ENCODE measurements at regions not wholly inside any gene's neighbourhood (a gene's known extent, or its start where the extent isn't known, plus 50 kb on each side); places are given as distances from the start of the nearest gene placed in this dataset.

DNA sequence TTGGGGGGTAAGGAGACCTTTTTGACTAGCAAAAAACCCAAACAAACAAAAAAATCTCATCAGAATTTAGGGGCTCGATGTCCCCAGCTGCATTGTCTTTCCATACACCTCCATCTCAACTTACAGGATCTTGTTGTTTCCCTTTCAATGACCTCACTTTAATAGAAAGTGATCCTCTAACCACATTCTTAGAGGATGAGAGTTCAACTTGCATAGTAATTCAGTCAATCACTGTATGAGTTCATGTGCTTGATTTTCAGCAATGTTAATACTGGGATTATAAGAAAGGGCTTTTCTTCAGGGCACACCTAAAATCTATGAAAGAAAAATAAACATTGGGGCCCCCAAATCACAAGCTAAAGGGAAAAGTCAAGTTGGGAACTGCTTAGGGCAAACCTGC is 1512.0 kb downstream of the SLITRK1 start:
- DNase-seq (ENCODE audit: low read depth): no peak

DNA sequence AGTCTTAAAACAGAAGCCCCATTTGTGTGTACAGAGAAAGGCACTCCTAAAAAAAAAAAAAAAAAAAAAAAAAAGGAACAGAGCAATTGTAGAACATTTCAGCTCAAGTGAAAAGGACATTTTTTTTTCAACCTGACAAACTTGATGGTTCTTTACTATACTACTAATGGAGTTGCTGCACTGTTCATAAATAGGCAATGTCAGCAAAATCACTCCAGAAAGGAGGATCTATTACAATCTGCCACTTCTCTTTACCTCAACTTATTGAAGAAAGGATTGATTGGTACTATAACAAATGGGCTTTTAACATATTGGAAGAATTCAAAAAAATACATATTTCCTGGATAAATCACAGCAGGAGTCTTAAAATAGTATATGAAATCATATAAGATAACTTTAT is 1517.7 kb downstream of the SLITRK1 start:
- DNase-seq (ENCODE audit: low read depth): no peak

DNA sequence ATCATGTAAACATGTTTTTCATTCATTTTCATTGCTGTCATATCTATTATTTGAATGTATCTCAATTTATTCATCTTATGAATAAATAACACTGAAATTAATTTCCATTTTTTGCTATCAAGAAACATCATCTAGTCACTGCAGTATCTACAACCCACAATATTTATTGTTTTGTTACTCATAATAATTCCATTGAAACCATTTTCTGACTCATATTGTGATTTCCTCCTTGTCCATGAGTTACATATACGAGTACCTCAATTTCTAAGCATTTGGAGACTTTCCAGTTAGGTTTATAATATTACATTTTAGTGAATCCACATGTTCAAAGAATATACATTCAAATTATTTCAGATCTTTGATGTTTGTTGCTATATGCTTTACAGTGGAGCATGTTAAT is 1524.0 kb downstream of the SLITRK1 start:
- no peak for DNase-seq (ENCODE audit: low read depth)

DNA sequence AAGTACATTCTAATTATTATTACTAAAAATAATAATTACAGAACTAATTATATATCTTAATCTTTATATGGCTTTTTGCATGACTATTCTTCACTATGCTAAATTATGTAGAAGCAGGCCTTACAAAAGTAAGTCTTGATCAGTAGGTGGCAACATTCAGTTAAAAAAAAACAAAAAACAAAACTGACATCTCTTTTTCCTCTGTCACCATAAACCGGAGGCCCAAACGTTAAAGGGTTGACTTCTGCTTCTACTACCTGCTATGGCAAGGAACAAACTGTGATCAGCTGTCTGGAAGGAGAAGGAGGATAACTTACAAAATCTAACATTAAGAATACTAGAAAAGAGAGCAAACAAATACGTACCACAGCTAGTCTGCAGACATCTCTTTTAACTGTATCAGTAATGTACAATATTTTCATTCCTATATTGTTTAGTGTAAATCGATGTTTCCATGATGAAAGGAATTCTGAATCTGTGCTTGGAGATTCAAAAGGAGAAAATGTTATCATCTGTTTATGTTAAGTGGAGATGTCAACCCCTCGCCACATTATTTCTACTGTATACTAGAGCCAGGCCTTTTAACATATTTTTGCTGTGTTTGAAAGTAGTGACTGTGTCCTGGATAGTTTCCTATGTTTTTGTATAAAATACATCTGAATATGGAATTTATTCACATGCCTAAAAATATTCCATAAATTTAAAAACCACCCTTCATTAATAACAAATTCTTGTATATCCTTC is 1525.4 kb downstream of the SLITRK1 start:
- no peak for DNase-seq (ENCODE audit: low read depth)

DNA sequence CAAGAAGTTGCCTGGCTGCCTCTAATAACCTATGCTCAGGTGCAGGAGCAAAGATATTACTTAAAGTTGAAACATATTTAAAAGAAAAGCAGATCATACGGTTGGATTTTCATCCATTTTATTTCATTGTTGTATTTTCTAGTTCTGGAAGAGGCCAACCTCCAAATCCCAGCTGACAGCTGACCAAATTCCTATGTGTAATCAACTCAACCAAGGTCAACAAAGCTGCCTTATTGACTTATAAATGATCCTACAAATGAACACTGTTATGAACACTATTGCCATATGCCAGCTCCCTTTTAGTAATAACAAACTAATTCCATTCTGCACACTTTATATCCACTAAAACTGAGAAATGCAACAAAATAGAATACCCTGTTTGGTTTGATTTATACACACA is 1537.4 kb downstream of the SLITRK1 start:
- DNase-seq (ENCODE audit: low read depth): no peak

DNA sequence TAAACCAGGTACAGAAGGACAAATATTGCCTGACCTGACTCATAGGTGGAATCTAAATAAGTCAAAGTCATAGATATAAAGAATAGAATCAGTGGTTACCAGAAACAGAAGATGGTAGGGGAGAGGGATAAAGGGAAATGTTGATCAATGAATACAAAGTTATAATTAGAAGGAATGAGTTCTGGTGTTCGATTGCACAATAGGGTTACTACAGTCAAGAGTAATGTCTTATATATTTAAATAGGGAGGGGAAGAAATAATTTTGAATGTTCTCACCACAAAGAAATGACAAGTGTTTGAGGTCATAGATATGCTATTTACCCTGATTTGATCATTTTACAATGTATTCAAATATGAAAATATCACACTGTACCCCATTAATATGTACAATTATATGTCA is 1541.2 kb downstream of the SLITRK1 start:
- DNase-seq (ENCODE audit: low read depth): no peak

DNA sequence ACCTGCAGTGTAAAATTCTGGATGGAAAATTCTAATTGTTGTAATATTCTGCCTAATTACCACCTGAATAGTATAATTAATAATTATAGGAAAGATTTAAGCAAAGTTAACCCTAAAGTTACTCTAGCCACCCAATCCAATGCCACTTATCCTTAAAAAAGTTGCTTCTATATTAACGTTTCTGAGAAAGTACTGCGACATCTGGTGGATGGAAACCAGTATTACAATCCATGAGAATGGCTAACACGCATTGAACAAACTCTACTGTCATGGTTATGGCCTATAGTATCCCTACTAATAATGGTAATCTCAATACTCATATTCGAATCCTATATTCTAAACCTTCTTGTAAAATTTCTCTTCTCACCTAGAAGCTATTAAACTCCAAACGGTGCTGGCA is 1551.8 kb downstream of the SLITRK1 start:
- no peak for DNase-seq (ENCODE audit: low read depth)

DNA sequence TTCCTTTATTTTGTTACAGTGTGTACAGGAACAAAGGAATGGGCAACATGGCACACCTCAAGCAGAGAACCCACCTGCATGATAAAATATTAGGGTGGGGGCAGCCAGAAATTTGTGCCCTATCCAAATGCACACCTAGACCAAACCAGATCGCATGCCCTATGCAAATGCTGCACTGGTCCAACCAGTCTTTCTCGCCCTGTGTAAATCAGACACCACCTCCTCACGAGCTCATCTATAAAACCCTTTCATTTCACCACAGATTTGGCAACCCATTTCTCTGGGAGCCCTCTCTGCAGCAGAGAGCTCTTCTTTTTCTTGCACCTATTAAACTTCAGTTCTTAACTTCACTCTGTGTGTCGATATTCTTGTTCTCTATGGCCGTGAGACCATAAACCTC is 1559.2 kb downstream of the SLITRK1 start:
- no peak for DNase-seq (ENCODE audit: low read depth)

DNA sequence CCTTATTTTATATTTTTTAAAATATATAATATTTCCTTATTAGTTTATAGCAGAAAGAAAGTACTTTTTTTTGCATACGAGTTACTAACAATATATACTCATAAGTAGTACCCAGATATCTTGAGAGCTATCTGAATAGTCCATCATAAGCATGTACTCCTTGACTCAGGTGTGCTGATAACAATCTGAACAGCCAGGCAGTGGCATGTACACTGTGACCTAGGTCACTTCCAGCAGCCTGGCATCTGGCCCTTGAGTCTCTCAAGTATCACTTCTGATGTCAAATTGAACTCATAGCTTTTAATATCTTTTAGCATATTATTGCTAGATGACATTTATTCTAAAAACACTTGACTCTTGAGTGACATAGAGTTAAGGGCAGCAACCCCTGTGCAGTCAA is 1576.7 kb downstream of the SLITRK1 start:
- no peak for DNase-seq (ENCODE audit: low read depth)

DNA sequence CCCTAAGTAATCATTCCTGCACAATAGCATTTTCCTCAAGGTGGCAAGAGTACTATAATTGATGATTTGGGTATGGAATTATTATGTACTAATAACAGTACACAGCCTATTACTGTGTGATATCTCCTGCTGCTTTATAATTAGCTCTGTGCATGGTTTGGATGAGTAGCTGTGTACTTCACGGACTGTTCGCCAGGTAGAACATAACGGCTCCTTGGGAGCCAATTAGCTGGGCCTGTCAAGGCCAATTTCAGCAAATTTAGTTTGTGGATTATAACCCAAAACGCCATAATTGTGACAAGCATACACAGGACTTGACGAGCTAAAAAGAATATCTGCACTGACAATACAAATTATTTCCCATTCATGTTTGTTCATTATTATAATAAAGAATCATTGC is 1584.2 kb downstream of the SLITRK1 start:
- no peak for DNase-seq (ENCODE audit: low read depth)

DNA sequence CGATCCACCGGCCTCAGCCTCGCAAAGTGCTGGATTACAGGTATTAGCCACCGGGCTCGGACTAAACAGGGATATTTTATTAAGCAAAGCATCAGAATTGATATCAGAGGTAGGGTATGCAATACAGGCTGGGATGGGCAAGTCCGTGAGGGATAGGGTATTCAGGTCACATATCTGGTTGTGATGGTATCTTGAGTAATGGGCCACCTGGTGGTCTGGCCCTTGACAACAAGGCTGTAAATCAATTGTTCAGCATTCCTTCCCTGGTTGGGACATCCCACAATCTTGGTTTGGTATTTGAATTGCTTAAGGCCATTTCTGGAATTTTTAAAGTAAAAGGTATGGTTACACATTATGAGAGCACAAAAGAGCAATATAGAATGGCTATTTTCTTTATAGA is 1588.0 kb downstream of the SLITRK1 start:
- no peak for DNase-seq (ENCODE audit: low read depth)

DNA sequence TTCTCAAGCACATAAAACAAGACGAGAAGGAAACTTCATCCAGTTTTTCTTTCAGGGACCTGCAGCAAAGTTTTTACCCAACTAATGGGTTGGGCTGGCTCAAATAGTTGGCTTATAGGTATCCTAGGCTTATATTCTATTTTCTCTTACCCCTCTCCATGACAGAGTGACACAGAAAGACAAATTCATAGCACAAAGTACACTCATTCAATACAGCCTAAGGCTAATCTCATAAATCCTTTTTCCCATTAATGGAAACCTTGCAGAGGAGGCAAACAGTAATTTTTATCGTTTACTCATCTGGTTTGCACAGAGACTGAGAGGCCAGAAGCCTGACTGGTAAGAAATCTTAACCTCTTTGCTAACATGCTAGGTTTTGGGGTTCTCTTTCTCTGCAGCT is 1589.9 kb downstream of the SLITRK1 start:
- no peak for DNase-seq (ENCODE audit: low read depth)

DNA sequence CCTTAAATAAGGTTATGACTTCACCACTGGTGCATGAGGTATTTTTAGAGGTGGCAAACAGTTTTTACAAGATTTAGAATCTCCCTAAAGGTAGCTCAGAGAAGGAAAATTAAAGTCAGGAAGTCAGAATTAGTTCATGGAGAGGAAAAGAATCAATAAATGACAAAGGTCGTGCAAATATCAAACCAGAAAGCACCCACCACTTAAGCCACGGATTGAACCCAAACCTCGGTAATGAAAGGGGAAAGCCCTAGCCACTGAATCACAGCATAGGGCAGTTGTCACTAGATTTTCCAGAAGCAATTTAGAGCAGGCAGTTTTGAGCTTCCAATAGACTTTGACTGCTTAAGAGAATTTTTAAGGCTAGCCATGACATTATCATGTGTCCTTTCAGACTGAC is 1590.4 kb downstream of the SLITRK1 start:
- no peak for DNase-seq (ENCODE audit: low read depth)

DNA sequence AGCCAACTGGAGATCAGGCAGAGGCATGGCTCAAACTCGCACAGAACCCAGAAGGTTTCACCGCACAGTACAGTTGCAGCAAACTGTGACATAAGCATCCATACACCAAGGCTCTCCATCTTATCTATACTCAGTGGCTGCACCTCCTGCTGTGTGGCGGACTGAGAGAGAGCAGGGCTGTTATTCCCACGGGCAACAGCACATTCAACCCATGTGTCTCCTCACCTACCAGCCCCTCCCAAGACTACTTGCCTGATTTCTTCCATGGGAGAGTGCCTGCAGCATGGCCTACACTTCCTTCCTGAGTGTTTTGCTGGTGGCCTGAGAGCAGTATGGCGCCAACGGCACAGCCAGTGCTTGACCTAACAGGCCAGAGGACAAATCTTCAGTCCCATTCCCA is 1606.6 kb downstream of the SLITRK1 start:
- no peak for DNase-seq (ENCODE audit: low read depth)

DNA sequence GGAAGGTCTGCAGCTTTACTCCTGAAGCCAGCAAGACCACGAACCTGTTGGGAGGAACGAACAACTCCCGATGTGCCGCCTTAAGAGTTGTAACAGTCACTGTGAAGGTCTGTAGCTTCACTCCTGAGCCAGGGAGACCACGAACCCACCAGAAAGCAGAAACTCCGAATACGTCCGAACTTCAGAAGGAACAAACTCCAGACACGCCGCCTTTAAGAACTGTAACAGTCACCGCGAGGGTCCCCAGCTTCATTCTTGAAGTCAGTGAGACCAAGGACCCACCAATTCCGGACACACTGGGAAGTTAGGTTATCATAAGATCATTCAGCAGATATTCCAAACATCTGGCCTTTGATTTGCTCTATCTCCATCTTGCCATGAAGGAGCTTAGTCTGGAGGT is 1623.0 kb downstream of the SLITRK1 start:
- no peak for DNase-seq (ENCODE audit: low read depth)

DNA sequence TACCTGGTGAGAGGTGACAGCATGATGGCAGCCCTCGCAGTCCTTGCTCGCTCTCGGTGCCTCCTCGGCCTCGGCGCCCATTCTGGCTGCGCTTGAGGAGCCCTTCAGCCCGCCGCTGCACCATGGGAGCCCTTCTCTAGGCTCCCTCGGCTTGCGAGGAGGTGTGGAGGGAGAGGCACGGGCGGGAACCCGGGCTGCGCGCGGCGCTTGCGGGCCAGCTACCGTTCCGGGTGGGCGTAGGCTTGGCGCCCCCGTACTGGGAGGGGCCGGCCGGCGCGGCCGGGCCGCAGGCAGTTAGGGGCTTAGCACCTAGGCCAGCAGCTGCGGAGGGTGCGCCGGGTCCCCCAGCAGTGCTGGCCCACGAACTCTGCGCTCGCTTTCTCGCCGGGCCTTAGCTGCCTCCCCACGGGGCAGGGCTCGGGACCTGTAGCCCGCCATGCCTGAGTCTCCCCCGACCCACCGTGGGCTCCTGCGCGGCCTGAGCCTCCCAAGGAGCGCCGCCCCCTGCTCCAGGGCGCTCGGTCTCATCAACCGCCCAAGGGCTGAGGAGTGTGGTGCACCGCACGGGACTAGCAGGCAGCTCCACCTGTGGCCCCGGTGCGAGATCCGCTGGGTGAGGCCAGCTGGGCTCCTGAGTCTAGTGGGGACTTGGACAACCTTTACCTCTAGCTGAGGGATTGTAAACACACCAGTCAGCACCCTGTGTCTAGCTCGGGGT is 1624.3 kb downstream of the SLITRK1 start:
- no peak for DNase-seq (ENCODE audit: low read depth)

DNA sequence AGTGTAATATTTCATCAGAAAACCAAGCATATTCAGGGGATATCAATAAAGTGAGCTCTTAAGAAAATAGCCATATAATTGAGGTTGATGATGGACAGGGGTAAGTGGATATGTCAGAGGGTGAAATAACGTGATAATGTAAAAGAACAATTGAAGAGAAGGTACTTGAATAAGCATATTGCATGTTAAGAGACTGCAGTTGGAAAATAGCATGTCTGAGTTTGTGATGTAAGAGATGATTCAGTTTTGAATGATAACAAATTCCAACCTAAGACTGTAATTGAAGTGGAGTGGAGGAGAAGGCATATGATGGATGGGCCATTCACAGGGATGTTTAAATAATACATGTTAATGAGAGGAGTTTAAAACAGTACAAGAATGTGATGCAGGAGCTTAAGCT is 1633.5 kb downstream of the SLITRK1 start:
- DNase-seq (ENCODE audit: low read depth): no peak

DNA sequence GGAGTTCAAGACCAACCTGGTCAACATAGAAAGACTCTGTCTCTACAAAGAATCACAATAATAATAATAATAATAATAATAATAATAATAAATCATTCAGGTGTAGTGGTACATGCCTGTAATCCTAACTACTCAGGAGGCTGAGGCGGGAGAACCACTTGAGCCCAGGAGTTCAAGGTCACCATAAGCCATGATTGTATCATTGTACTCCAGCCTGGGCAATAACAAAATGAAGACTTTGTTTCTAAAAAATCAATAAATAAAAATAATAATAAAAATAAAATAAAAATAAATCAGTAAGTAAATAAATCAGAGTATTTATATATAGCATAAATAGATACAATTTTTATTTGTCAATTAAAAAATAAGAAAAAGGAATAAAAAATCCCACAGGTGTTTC is 1636.4 kb downstream of the SLITRK1 start:
- no peak for DNase-seq (ENCODE audit: low read depth)

DNA sequence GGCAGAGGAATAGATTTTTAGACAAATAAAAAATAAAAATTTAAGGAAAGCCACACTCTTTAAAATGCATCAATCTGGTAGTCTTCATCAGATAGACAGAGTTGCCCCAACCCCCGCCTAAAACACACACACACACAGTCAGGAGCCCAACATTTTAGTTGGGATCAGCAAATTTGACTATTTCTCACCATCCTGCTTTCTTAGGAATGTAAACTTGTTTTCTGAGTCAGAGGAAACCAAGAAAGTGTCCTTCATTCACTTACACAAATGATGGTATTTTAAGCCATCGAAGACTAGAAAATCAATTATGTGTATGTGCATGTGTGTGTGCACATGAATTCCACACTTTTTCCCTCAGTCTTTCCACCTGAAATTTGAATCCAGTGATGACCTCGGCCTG is 1657.5 kb downstream of the SLITRK1 start:
- DNase-seq (ENCODE audit: low read depth): no peak

DNA sequence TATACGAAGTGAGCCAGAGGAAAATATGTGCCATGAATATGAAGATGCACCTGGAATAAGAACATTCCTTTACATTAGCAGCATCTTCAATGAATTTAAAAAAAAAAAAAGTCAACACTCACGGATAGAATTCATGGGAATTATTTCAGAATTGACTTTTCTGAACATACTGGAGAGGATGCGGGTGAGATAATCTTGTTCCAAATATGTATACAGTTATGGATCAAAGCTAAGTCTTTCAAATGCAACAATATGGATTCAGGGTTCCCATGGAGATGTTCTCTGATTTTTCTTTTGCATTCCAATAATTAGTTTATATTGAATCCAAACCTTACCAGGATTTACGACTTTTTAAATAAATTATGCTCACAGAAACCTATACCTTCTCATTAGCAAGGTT is 1660.7 kb downstream of the SLITRK1 start:
- DNase-seq (ENCODE audit: low read depth): no peak

DNA sequence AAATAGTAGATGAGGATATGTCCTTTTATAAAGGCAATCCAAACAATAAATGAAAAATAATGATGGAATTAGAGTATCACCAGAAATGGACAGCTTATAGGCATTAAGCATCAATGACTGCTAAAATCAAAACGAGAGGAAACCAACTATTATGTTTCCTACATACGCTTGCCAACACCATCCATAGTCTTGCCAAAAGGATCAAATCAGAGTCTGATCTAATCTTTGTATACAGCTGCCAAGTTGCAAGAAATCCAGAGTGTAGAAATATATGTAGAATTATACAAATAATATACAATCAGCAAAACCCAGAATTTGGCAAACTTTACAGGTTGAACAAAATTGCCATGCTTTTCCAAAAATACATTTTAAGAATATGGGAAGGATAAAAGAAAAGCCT is 1661.6 kb downstream of the SLITRK1 start:
- DNase-seq (ENCODE audit: low read depth): no peak

DNA sequence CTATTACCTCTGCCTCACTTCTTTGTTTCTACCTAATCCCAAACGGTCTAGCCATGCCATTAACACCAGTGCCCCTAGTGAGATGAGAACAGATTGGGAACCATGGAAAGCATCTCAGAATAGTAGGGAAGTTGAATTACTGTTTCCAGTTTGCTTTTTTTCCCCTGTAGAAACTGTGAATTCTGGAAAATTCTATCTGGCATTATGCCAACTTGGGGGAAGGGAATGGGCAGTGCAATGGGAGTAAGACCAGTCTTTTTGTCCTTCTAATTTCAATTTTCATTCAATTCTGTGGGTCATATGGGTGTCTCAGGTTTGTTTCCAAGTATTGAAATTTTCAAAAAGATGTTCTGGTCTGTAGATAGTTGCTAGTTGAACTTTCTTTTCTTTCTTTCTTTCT is 1666.1 kb downstream of the SLITRK1 start:
- DNase-seq (ENCODE audit: low read depth): no peak

DNA sequence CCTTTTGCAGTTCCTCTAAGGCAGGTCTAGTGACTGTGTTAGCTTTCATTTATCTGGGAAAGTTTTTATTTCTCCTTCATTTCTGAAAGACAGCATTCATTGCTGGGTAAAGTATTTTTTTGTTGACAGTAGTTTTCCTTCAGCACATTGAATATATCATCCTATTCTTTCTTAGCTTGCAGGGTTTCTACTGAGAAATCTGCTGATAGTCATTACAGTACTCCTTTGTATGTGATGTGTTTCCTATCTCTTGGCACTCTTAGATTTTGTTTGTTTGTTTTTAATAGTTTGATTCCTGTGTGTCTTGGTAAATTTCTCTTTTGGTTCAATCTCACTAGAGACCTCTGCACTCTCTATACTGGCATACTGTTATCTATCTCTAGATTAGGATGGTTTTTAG is 1667.9 kb downstream of the SLITRK1 start:
- DNase-seq (ENCODE audit: low read depth): no peak

DNA sequence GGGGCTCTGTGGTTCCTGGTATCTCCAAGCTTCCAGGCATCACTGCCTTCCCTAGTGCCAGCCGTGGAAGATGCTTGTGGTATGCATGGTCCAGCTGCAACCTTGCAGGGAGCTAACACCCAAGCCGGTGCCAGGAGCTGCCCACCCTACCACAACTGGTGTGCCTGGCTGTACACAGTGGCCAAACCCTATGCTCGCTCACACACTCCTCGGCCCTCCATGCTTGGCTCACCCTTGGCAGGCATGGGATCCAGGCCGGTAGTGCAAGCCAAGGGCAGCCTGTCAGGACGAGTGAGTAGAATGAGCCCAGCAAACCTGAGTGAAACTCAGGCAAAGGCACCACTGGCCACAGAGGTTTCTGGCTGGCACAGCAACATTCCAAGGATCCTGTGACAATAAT is 1676.0 kb downstream of the SLITRK1 start:
- no peak for DNase-seq (ENCODE audit: low read depth)

All from activated gamma-delta T cell treated with anti-CD3 and anti-CD28 coated beads, Interleukin-2, amount 50 U/mL, for 16 hours (primary cell).